CD4-positive, alpha-beta T cell (primary cell): ENCODE measurements at regions not wholly inside any gene's neighbourhood (a gene's known extent, or its start where the extent isn't known, plus 50 kb on each side); places are given as distances from the start of the nearest gene placed in this dataset.

Source experiments
- ATAC-seq: fragments of 200-7000 bp; cut with Tn5 transposase; one replicate; pipeline ENCODE4 v1.10.0; 2022; ENCODE audit warnings: mild to moderate bottlenecking; ENCODE audit not compliant: poor library complexity
- CTCF ChIA-PET: fragments of 350-600 bp; sonication (Branson Sonifier 250); formaldehyde crosslinking; loops from one replicate; lab custom pipeline; 2021; ENCODE audit warnings: antibody characterized with exemption, inconsistent platforms; lab: Charles Lee
- POLR2A ChIA-PET: fragments of 350-600 bp; sonication (Branson Sonifier 250); formaldehyde crosslinking; loops from one replicate; lab custom pipeline; 2021; ENCODE audit warnings: antibody characterized with exemption, inconsistent platforms; lab: Charles Lee
- DNase-seq, 14 experiments: peaks; one replicate each; pipeline ENCODE4 v3.0.0-alpha.2; 2013 to 2020; ENCODE audit warnings: mixed read lengths in 2 of 14
- H3K27ac ChIP-seq, 2 donors: one replicate each; pipeline versions ENCODE4 v1.5.1 to v1.7.0; 2013; ENCODE audit warnings: low read length in 2 of 2, low read depth in 1 of 2, mild to moderate bottlenecking in 1 of 2
- H3K27me3 ChIP-seq, 2 experiments: 1 replicate in 1 of 2; 2 replicates in 1 of 2; pipeline versions ENCODE4 v1.6.1 to v1.7.0; 2013; ENCODE audit warnings: low read length in 2 of 2, control low read depth in 1 of 2, mild to moderate bottlenecking in 1 of 2, moderate library complexity in 1 of 2; ENCODE audit not compliant: insufficient read depth in 2 of 2, control insufficient read depth in 1 of 2
- H3K36me3 ChIP-seq: one replicate; pipeline ENCODE4 v1.6.1; 2013; ENCODE audit warnings: low read length, control low read depth; ENCODE audit not compliant: insufficient read depth
- H3K4me1 ChIP-seq: one replicate; pipeline ENCODE4 v1.6.1; 2013; ENCODE audit warnings: low read length, control low read depth; ENCODE audit not compliant: insufficient read depth
- H3K4me3 ChIP-seq: one replicate; pipeline ENCODE4 v1.5.1; 2013; ENCODE audit warnings: mild to moderate bottlenecking, low read length, moderate library complexity
- H3K9me3 ChIP-seq, 2 experiments: 1 replicate in 1 of 2; 2 replicates in 1 of 2; pipeline versions ENCODE4 v1.6.1 to v1.7.0; 2013; ENCODE audit warnings: low read length in 2 of 2, mild to moderate bottlenecking in 2 of 2, control low read depth in 1 of 2, moderate library complexity in 1 of 2; ENCODE audit not compliant: control insufficient read depth in 1 of 2, insufficient read depth in 1 of 2
- H3K27ac Mint-ChIP-seq: one replicate; pipeline ENCODE4 v1.8.0; 2020; ENCODE audit warnings: mixed read lengths
- H3K27me3 Mint-ChIP-seq: one replicate; pipeline ENCODE4 v1.8.0; 2021; ENCODE audit warnings: mixed read lengths
- H3K36me3 Mint-ChIP-seq: one replicate; pipeline ENCODE4 v1.8.0; 2021; ENCODE audit warnings: low read depth, mixed read lengths
- H3K4me1 Mint-ChIP-seq: one replicate; pipeline ENCODE4 v1.8.0; 2021; ENCODE audit warnings: low read depth, mixed read lengths
- H3K4me3 Mint-ChIP-seq: one replicate; pipeline ENCODE4 v1.8.0; 2020; ENCODE audit warnings: mild to moderate bottlenecking, mixed read lengths
- H3K9me3 Mint-ChIP-seq: one replicate; pipeline ENCODE4 v1.8.0; 2020; ENCODE audit warnings: mixed read lengths
- CTCF ChIP-seq: fragments of 200-600 bp; IDR thresholded peaks from one replicate; pipeline ENCODE4 v1.8.0; 2022; ENCODE audit warnings: antibody characterized with exemption, mild to moderate bottlenecking
- intact Hi-C, 2 experiments: fragments of 100-400 bp; cut with DNase I in 1 of 2; cut with micrococcal nuclease in 1 of 2; formaldehyde crosslinking; loops; one replicate each; pipeline versions ENCODE4 v1.15.1 to v1.9.0; 2023 to 2025; cut with DNase I, micrococcal nuclease

- POLR2A ChIA-PET, result no interaction called here
- H3K36me3 Mint-ChIP-seq, result no peaks in the 10 kb centered on the region
- no peaks in the 10 kb centered on the region for H3K4me1 ChIP-seq
- no peak overlapping the region for H3K27ac Mint-ChIP-seq
- no peak for TF ChIP-seq CTCF
- no peaks in the 10 kb centered on the region for H3K4me1 Mint-ChIP-seq
- no peaks in the 10 kb centered on the region for H3K36me3 ChIP-seq
- DNase-seq (no peak), ATAC-seq (no peak)
- H3K27me3 ChIP-seq, result no peaks in the 10 kb centered on the region
- H3K27me3 Mint-ChIP-seq, result peaks cover 5% of the 10 kb centered on the region
- intact Hi-C loops, result loop anchor here in 1 of 2 experiments (5.0 kb wide), 2 partner anchors 42 to 272 kb away; no protein-coding TSS in a partner anchor
- no peak overlapping the region for H3K4me3 ChIP-seq
- no peaks in the 10 kb centered on the region for H3K9me3 ChIP-seq
- H3K4me3 Mint-ChIP-seq, result no peak overlapping the region
- CTCF ChIA-PET, result no interaction called here
- H3K9me3 Mint-ChIP-seq, result no peaks in the 10 kb centered on the region
- no peak overlapping the region for H3K27ac ChIP-seq
Measured at GRCh38 chr9:105884416-105884815, 190.1 kb downstream of the TMEM38B start.

GRCh38 chr9:105886136-105886535, 191.8 kb downstream of the TMEM38B start:
- H3K9me3 ChIP-seq, result no peaks in the 10 kb centered on the region
- H3K4me1 ChIP-seq, result no peaks in the 10 kb centered on the region
- TF ChIP-seq CTCF, result no peak
- H3K36me3 ChIP-seq, result no peaks in the 10 kb centered on the region
- ATAC-seq (no peak), DNase-seq (no peak)
- H3K4me3 ChIP-seq, result no peak overlapping the region
- CTCF ChIA-PET, result no interaction called here
- POLR2A ChIA-PET, result no interaction called here
- H3K36me3 Mint-ChIP-seq, result no peaks in the 10 kb centered on the region
- H3K27me3 Mint-ChIP-seq, result peaks cover 5% of the 10 kb centered on the region
- H3K27ac ChIP-seq, result no peak overlapping the region
- no peak overlapping the region for H3K27ac Mint-ChIP-seq
- H3K27me3 ChIP-seq, result no peaks in the 10 kb centered on the region
- intact Hi-C loops, result no loop called here
- no peaks in the 10 kb centered on the region for H3K4me1 Mint-ChIP-seq
- H3K9me3 Mint-ChIP-seq, result no peaks in the 10 kb centered on the region
- no peak overlapping the region for H3K4me3 Mint-ChIP-seq

- Mint-ChIP-seq H3K27me3 (no peaks in the 10 kb centered on the region), H3K4me3 (no peak overlapping the region), H3K9me3 (no peaks in the 10 kb centered on the region), H3K36me3 (no peaks in the 10 kb centered on the region), H3K4me1 (no peaks in the 10 kb centered on the region), H3K27ac (no peak overlapping the region)
- Histone ChIP-seq H3K9me3 (no peaks in the 10 kb centered on the region), H3K36me3 (no peaks in the 10 kb centered on the region), H3K27me3 (no peaks in the 10 kb centered on the region), H3K4me3 (no peak overlapping the region), H3K27ac (no peak overlapping the region), H3K4me1 (no peaks in the 10 kb centered on the region)
- intact Hi-C loops, result no loop called here
- DNase-seq (no peak), ATAC-seq (no peak)
- TF ChIP-seq CTCF, result no peak
- POLR2A ChIA-PET, result no interaction called here
- CTCF ChIA-PET, result no interaction called here
Measured at GRCh38 chr9:105887679-105888078, 193.3 kb downstream of the TMEM38B start.
